ENCODE measurements at regions not wholly inside any gene's neighbourhood (a gene's known extent, or its start where the extent isn't known, plus 50 kb on each side); places are given as distances from the start of the nearest gene placed in this dataset.

DNA sequence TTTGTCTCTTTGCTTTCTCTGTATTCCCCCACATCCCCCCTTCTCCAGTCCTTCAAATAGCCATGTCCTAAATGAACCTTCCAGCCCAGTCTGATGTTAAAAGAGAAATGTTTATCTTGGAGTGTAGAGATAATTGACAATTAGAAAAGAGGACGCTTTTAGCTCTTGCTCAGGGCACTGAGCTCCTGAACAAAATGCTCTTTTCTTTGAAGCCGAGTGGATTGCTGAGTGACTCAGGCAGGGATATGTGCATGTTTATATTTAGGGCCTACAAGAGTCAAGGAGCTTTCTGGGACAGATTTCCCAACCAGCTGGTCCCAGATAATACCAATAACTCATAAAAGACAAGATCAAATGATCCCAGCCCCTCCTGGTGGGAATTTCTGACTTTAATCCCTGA, 88.0 kb upstream of the SETBP1 start:
- peak; percentile 43 for DNase-seq (ENCODE audit: low spot score)

DNA sequence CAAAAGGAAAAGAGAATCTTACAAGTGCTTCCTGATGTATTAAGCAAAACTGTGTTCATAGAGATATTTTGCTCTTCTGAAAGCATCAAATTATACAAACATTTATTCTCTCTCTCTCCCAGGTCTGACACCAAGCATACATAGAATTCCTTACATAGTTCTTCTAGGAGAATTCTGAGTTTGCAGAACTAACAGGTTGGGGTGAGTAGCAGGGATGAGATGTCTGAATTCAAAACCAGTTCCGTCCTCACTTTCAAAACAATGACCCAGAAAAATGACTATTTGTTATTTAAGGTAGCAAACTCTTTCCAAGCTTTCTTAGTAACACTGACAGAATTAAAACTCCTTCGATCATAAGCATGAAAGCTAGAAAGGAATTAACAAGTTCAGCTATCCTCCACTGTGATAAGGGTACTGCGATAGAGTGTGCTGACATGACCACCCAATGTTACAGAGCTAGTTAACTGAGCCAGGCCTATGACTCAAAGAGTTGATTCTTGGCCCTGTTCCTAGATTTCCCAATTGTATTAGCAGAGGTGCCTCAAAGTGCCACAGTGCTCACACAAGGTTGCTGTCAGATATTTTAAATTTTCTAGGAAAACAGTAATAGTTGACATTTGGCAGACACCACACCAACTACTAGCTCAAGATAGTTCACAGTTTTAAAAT, 85.8 kb upstream of the SETBP1 start:
- DNase-seq (ENCODE audit: low spot score), result no peak

DNA sequence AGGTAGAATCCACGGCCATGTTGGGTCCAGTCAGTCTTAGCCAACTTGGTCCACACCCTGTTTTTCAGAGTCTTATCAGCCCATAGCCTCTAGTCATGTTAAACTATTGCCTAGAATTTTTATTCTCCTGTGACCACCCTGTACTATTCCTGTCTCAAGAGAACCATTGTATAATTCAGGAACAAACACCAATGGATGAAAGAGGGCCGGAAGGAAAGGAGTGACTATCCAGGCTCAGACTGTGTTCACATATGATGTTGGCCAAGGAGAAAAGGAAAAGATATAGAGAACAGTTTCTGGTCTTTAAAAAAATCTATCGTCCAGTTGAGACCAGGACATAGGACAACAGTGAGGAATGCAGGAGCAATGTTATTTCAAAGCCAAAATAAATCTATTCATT, 82.9 kb upstream of the SETBP1 start:
- DNase-seq (ENCODE audit: low spot score), result no peak

- DNase-seq (ENCODE audit: low spot score), result no peak
Observed at GRCh38 chr18:44598514-44598913, 82.2 kb upstream of the SETBP1 start.

- peak; percentile 88 for DNase-seq (ENCODE audit: low spot score)
Observed at GRCh38 chr18:44599412-44599811, 81.3 kb upstream of the SETBP1 start.

GRCh38 chr18:44601447-44601846, 79.2 kb upstream of the SETBP1 start:
- no peak for DNase-seq (ENCODE audit: low spot score)

- no peak for DNase-seq (ENCODE audit: low spot score)
Observed at GRCh38 chr18:44602380-44602779, 78.3 kb upstream of the SETBP1 start.

- DNase-seq (ENCODE audit: low spot score), result no peak
Observed at GRCh38 chr18:44602845-44603244, 77.8 kb upstream of the SETBP1 start.

GRCh38 chr18:44609181-44609941, 71.3 kb upstream of the SETBP1 start:
- no peak for DNase-seq (ENCODE audit: low spot score)

DNA sequence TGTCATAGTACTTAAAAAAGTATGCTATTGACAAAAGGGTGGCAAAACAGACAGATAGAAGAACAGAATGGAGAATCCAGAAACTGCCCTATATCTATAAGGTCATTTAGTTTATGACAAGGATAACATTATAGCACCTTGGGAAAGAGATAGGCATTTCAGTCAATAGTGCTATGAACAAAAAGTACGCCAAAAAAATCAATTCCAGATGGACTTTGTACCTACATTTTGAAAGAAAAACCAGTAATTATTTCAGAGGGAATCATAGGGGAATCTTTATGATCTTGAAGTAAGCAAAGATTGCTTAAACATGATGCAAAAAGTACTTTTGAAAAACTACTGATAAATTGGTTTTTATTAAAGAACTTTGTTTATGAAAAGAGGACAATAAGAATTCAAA, 59.9 kb upstream of the SETBP1 start:
- no peak for DNase-seq (ENCODE audit: low spot score)

GRCh38 chr18:44624052-44624451, 56.6 kb upstream of the SETBP1 start:
- DNase-seq (ENCODE audit: low spot score), result no peak

DNA sequence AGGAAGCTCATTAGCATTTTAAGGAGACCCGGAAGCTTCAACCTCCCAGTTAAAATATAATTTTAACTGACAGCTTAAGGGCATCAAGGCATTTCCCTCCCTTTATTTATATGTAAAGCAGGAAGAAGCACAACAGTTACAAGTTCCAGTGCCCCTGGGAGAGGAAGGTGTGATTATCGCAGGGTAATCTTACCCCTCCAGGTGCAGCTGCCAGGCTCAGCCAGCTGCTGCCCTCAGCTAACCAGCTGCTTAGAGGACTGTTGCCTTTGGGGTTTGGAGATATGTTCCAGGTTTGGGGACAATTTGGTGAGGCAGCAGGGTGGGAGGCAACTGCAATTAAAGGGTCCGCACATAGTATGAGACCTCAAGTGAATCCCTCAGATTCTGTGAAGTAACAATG, 55.3 kb upstream of the SETBP1 start:
- no peak for DNase-seq (ENCODE audit: low spot score)

GRCh38 chr18:44626236-44626635, 54.5 kb upstream of the SETBP1 start:
- no peak for DNase-seq (ENCODE audit: low spot score)

GRCh38 chr18:44626807-44627206, 53.9 kb upstream of the SETBP1 start:
- no peak for DNase-seq (ENCODE audit: low spot score)

DNA sequence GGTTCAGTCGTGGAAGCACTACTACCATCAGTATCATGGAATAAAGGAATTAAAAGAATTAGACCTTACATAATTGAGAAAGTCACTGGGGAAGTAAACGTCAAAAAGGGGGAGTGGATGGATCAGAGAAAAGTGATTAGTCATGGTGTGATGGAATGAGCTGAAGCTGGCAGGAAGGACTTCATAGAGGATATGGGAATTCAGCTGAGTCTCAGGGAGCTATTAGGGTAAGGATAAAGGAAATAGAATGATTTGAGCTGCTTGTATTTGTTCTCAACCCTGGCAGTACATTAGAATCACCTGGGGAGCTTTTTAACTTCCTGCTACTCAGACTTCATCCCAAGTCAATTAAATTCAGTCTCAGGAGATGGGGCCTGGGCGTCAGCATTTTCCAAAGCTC, 53.4 kb upstream of the SETBP1 start:
- DNase-seq (ENCODE audit: low spot score), result no peak

- DNase-seq (ENCODE audit: low spot score), result no peak
Observed at GRCh38 chr18:44629406-44629805, 51.3 kb upstream of the SETBP1 start.

DNA sequence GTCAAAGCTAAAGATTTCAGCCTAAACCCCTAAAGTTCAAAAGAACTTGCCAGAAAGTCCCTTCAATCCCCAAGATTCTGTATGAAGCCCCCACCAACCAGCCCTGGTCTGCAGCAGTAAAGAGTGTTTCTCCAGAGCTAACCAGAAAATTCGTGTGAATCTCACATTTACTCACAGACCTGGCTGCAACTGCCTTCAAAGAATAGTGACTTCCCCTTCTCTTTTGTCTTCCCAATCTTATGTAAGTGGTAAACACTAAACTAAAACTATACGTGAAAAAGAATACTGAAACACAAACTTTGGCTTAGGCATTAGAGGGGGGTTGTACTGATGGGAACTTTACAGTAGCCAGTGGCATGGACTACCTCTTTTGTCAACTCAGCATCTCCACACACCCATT, 50.6 kb upstream of the SETBP1 start:
- peak; percentile 10 for DNase-seq (ENCODE audit: low spot score)

Measured in pons (tissue), 1 donor.